ENCODE measurements at regions not wholly inside any gene's neighbourhood (a gene's known extent, or its start where the extent isn't known, plus 50 kb on each side); places are given as distances from the start of the nearest gene placed in this dataset.

DNA sequence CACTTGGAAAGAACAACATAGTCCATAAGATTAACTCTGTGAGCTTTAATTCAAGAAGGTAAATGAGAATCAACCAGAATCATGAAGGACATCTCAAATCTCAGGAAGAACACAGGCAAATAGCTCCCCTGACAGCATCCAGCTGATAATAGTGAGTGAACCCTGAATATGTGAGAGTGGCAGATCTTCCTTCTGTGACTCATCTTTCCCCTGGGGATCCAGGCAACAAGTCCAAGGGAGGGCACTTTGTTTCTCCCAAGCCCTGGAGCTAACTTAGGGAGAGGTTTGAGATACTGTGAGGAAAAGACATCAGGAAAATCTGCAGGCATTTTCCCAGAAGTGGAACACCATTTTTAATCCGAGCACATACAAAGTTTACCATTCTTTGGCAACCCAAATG, 763.9 kb upstream of the MGAT4C start:
- no peak overlapping the region for H3K27ac Mint-ChIP-seq (ENCODE audit: unreplicated experiment)
- H3K4me1 Mint-ChIP-seq (ENCODE audit: low read depth, unreplicated experiment) = no peaks in the 10 kb centered on the region
- TF ChIP-seq, protein P1, sequence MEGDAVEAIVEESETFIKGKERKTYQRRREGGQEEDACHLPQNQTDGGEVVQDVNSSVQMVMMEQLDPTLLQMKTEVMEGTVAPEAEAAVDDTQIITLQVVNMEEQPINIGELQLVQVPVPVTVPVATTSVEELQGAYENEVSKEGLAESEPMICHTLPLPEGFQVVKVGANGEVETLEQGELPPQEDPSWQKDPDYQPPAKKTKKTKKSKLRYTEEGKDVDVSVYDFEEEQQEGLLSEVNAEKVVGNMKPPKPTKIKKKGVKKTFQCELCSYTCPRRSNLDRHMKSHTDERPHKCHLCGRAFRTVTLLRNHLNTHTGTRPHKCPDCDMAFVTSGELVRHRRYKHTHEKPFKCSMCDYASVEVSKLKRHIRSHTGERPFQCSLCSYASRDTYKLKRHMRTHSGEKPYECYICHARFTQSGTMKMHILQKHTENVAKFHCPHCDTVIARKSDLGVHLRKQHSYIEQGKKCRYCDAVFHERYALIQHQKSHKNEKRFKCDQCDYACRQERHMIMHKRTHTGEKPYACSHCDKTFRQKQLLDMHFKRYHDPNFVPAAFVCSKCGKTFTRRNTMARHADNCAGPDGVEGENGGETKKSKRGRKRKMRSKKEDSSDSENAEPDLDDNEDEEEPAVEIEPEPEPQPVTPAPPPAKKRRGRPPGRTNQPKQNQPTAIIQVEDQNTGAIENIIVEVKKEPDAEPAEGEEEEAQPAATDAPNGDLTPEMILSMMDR (IDR thresholded peaks at IDR 0.05; ENCODE audit: unreplicated experiment) = no peak
- no peak overlapping the region for H3K4me3 Mint-ChIP-seq (ENCODE audit: low read depth, unreplicated experiment)
- DNase-seq = no peak
- H3K36me3 Mint-ChIP-seq (ENCODE audit: insufficient read depth, unreplicated experiment) = no peaks in the 10 kb centered on the region
- intact Hi-C loops (cut with micrococcal nuclease; ENCODE audit: unreplicated experiment) = no loop called here
- H3K27me3 Mint-ChIP-seq (ENCODE audit: unreplicated experiment) = no peaks in the 10 kb centered on the region
- peaks cover 2% of the 10 kb centered on the region for H3K9me3 Mint-ChIP-seq (ENCODE audit: low read depth, unreplicated experiment)
- CTCF ChIA-PET = interaction anchor here (0.6 kb wide), 5 partner anchors 10 to 628 kb away, joined by 4 to 7 read pairs (median 5); no protein-coding TSS in a partner anchor
- BruUV-seq (replicated peaks) = no TSS peak

DNA sequence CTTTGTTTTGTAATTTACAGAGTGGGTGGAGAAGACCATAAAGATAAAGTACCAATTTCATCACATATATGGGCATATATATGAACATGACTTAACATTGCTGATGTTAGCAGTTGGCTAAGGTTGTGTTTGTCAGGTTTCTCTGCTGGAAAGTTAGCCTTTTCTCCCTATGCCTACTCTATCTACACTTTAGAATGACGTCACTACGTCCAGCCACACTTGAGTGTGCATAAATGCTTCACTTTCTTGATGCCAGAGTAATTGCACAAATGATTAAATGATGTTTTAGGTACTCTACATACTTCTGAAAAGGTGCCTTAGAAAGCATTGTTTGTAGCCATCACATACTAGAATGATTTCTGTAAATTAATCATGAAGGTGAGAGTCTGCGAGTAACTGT, 759.2 kb upstream of the MGAT4C start:
- Mint-ChIP-seq H3K4me1 (ENCODE audit: low read depth, unreplicated experiment) (no peaks in the 10 kb centered on the region), H3K27ac (ENCODE audit: unreplicated experiment) (no peak overlapping the region), H3K27me3 (ENCODE audit: unreplicated experiment) (no peaks in the 10 kb centered on the region), H3K4me3 (ENCODE audit: low read depth, unreplicated experiment) (no peak overlapping the region), H3K9me3 (ENCODE audit: low read depth, unreplicated experiment) (no peaks in the 10 kb centered on the region), H3K36me3 (ENCODE audit: insufficient read depth, unreplicated experiment) (no peaks in the 10 kb centered on the region)
- no peak for DNase-seq
- intact Hi-C loops (cut with micrococcal nuclease; ENCODE audit: unreplicated experiment) = no loop called here
- BruUV-seq (replicated peaks) = no TSS peak
- CTCF ChIA-PET = no interaction called here
- TF ChIP-seq, protein P1 (IDR thresholded peaks at IDR 0.05; ENCODE audit: unreplicated experiment) = no peak

DNA sequence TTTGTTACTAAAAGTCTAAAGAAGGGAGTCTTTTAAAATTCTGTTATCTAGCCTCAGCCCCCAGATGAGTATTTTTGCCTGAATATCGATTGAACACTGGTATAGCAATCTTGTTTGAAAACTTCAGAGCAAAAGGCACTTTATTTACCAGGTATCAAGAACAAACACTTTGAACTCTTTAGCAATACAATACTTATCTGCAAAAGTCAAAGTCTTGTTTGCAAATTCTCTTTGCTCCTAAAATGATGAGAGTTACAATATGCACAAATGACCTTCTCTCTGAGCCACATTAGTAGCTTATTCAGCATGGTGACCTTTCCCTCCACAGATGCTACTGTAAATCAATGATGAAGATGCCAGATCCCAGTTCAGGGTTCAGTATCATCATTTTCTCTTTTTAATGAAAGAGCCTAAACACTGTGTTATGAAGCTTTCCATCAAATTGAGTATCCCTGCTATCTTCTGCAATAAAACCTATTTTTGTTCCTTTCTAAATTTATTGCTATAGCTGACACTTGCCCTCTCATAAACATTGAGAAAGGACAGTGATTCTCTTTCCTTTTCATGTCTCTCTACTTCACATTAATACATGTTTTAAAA, 752.7 kb upstream of the MGAT4C start:
- H3K4me1 Mint-ChIP-seq (ENCODE audit: low read depth, unreplicated experiment) = no peaks in the 10 kb centered on the region
- H3K9me3 Mint-ChIP-seq (ENCODE audit: low read depth, unreplicated experiment) = peaks cover 6% of the 10 kb centered on the region
- TF ChIP-seq, protein P1 (IDR thresholded peaks at IDR 0.05; ENCODE audit: unreplicated experiment) = no peak
- intact Hi-C loops (cut with micrococcal nuclease; ENCODE audit: unreplicated experiment) = no loop called here
- no peaks in the 10 kb centered on the region for H3K27me3 Mint-ChIP-seq (ENCODE audit: unreplicated experiment)
- H3K36me3 Mint-ChIP-seq (ENCODE audit: insufficient read depth, unreplicated experiment) = no peaks in the 10 kb centered on the region
- no TSS peak for BruUV-seq (replicated peaks)
- CTCF ChIA-PET = no interaction called here
- no peak overlapping the region for H3K27ac Mint-ChIP-seq (ENCODE audit: unreplicated experiment)
- no peak overlapping the region for H3K4me3 Mint-ChIP-seq (ENCODE audit: low read depth, unreplicated experiment)
- DNase-seq = no peak

DNA sequence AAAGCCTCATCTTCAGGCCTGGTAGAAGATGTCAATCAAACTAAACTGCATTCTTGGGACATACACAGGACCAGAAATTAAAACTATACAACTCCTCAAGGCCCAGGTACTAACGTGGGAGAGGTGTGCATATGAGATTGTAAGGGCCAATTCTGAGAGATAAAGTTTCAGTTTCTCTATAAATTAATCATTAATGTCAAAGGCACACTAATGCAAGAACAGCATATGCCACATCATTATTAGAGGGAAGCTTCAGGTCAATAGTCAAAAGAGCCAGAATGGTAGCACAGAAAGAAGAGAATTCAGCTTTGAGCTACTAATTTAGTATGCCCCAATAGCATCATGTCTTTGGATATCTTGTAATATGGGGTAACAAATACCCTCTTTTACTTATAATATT, 744.9 kb upstream of the MGAT4C start:
- no peak for DNase-seq
- CTCF ChIA-PET = no interaction called here
- Mint-ChIP-seq H3K9me3 (ENCODE audit: low read depth, unreplicated experiment) (peaks cover 6% of the 10 kb centered on the region), H3K4me1 (ENCODE audit: low read depth, unreplicated experiment) (no peaks in the 10 kb centered on the region), H3K4me3 (ENCODE audit: low read depth, unreplicated experiment) (no peak overlapping the region), H3K27ac (ENCODE audit: unreplicated experiment) (no peak overlapping the region), H3K36me3 (ENCODE audit: insufficient read depth, unreplicated experiment) (no peaks in the 10 kb centered on the region), H3K27me3 (ENCODE audit: unreplicated experiment) (no peaks in the 10 kb centered on the region)
- BruUV-seq (replicated peaks) = no TSS peak
- intact Hi-C loops (cut with micrococcal nuclease; ENCODE audit: unreplicated experiment) = no loop called here
- TF ChIP-seq, protein P1 (IDR thresholded peaks at IDR 0.05; ENCODE audit: unreplicated experiment) = no peak
